ENCODE measurements at regions not wholly inside any gene's neighbourhood (a gene's known extent, or its start where the extent isn't known, plus 50 kb on each side); places are given as distances from the start of the nearest gene placed in this dataset.
"Not testable (repeated sequence)": the region's sequence is repeated elsewhere in the genome, so short reads cannot be mapped to it uniquely, and the experiment has no call there.

- Mint-ChIP-seq H3K27ac (ENCODE audit: low read depth, unreplicated experiment) (no peak overlapping the region), H3K27me3 (ENCODE audit: insufficient read depth, unreplicated experiment) (no peaks in the 10 kb centered on the region), H3K4me1 (ENCODE audit: insufficient read depth, unreplicated experiment) (no peaks in the 10 kb centered on the region), H3K4me3 (ENCODE audit: unreplicated experiment) (no peak overlapping the region), H3K9me3 (ENCODE audit: unreplicated experiment) (no peaks in the 10 kb centered on the region), H3K36me3 (ENCODE audit: insufficient read depth, unreplicated experiment) (no peaks in the 10 kb centered on the region)
- DNase-seq (ENCODE audit: unreplicated experiment) = no peak
- POLR2A ChIA-PET = interaction anchor here (0.6 to 0.8 kb wide), 2 partner anchors 18 to 37 kb away, joined by 3 read pairs; no protein-coding TSS in a partner anchor
- TF ChIP-seq CTCF (IDR thresholded peaks at IDR 0.05; ENCODE audit: unreplicated experiment) = no peak
- CTCF ChIA-PET = interaction anchor here (0.5 kb wide), 1 partner anchor 229 kb away, joined by 3 read pairs; no protein-coding TSS in a partner anchor
- intact Hi-C loops (cut with micrococcal nuclease) = no loop called here
- BruUV-seq (replicated peaks) = no TSS peak
These were observed 206.4 kb upstream of the FERD3L start for GRCh38 chr7:19351341-19352304.

GRCh38 chr7:19339512-19339911 is 194.3 kb upstream of the FERD3L start:
- Mint-ChIP-seq H3K9me3 (ENCODE audit: unreplicated experiment) (no peaks in the 10 kb centered on the region), H3K4me3 (ENCODE audit: unreplicated experiment) (no peak overlapping the region), H3K4me1 (ENCODE audit: insufficient read depth, unreplicated experiment) (peaks cover 5% of the 10 kb centered on the region), H3K27ac (ENCODE audit: low read depth, unreplicated experiment) (no peak overlapping the region), H3K27me3 (ENCODE audit: insufficient read depth, unreplicated experiment) (no peaks in the 10 kb centered on the region), H3K36me3 (ENCODE audit: insufficient read depth, unreplicated experiment) (no peaks in the 10 kb centered on the region)
- POLR2A ChIA-PET = no interaction called here
- no peak for TF ChIP-seq CTCF (IDR thresholded peaks at IDR 0.05; ENCODE audit: unreplicated experiment)
- no peak for DNase-seq (ENCODE audit: unreplicated experiment)
- intact Hi-C loops (cut with micrococcal nuclease) = no loop called here
- no TSS peak for BruUV-seq (replicated peaks)
- CTCF ChIA-PET = interaction anchor here (0.7 kb wide), 1 partner anchor 96 kb away, joined by 3 read pairs; no protein-coding TSS in a partner anchor

- H3K4me1 Mint-ChIP-seq (ENCODE audit: insufficient read depth, unreplicated experiment); intact Hi-C loops (cut with micrococcal nuclease); H3K9me3 Mint-ChIP-seq (ENCODE audit: unreplicated experiment); H3K36me3 Mint-ChIP-seq (ENCODE audit: insufficient read depth, unreplicated experiment); DNase-seq (ENCODE audit: unreplicated experiment); H3K27ac Mint-ChIP-seq (ENCODE audit: low read depth, unreplicated experiment); POLR2A ChIA-PET; CTCF ChIA-PET; H3K4me3 Mint-ChIP-seq (ENCODE audit: unreplicated experiment); BruUV-seq (replicated peaks); H3K27me3 Mint-ChIP-seq (ENCODE audit: insufficient read depth, unreplicated experiment): not testable (repeated sequence)
These were observed 193.3 kb upstream of the FERD3L start for GRCh38 chr7:19338512-19338911.

- peaks cover 5% of the 10 kb centered on the region for H3K4me1 Mint-ChIP-seq (ENCODE audit: insufficient read depth, unreplicated experiment)
These were observed 191.7 kb upstream of the FERD3L start for GRCh38 chr7:19336836-19337383.

More at GRCh38 chr7:19336836-19337383, 191.7 kb upstream of the FERD3L start:
- DNase-seq (ENCODE audit: unreplicated experiment) = no peak
- ChIA-PET POLR2A (interaction anchor here (0.6 kb wide), 1 partner anchor 11 kb away, joined by 3 read pairs; no protein-coding TSS in a partner anchor), CTCF (no interaction called here)
- BruUV-seq (replicated peaks) = no TSS peak
- Mint-ChIP-seq H3K27me3 (ENCODE audit: insufficient read depth, unreplicated experiment) (no peaks in the 10 kb centered on the region), H3K9me3 (ENCODE audit: unreplicated experiment) (no peaks in the 10 kb centered on the region), H3K27ac (ENCODE audit: low read depth, unreplicated experiment) (no peak overlapping the region), H3K36me3 (ENCODE audit: insufficient read depth, unreplicated experiment) (no peaks in the 10 kb centered on the region), H3K4me3 (ENCODE audit: unreplicated experiment) (no peak overlapping the region)
- TF ChIP-seq CTCF (IDR thresholded peaks at IDR 0.05; ENCODE audit: unreplicated experiment) = no peak
- intact Hi-C loops (cut with micrococcal nuclease) = no loop called here
